GM19463 (cell line): ENCODE measurements at regions not wholly inside any gene's neighbourhood (a gene's known extent, or its start where the extent isn't known, plus 50 kb on each side); places are given as distances from the start of the nearest gene placed in this dataset.
A peak's percentile ranks its signal among the peaks of the same experiment; 100 is the strongest.
"Not testable (repeated sequence)": the region's sequence is repeated elsewhere in the genome, so short reads cannot be mapped to it uniquely, and the experiment has no call there.

Experiments used
- ATAC-seq: cut with Tn5 transposase; IDR thresholded peaks from one replicate; pipeline ENCODE4 v1.9.1; 2021; ENCODE audit warnings: mild to moderate bottlenecking, moderate library complexity; ENCODE audit not compliant: unreplicated experiment

- peak; percentile 97 for ATAC-seq
These were observed 182.5 kb upstream of the NPY2R start for GRCh38 chr4:155025762-155026457.

GRCh38 chr4:155026715-155027114 lies 181.7 kb upstream of the NPY2R start:
- ATAC-seq = no peak

- peak; percentile 81 for ATAC-seq
These were observed 175.8 kb upstream of the NPY2R start for GRCh38 chr4:155032521-155033229.

- ATAC-seq = no peak
These were observed 174.8 kb upstream of the NPY2R start for GRCh38 chr4:155033604-155034003.

- ATAC-seq = no peak
These were observed 171.4 kb upstream of the NPY2R start for GRCh38 chr4:155037031-155037430.

GRCh38 chr4:155038459-155038858 lies 170.0 kb upstream of the NPY2R start:
- ATAC-seq = no peak

DNA sequence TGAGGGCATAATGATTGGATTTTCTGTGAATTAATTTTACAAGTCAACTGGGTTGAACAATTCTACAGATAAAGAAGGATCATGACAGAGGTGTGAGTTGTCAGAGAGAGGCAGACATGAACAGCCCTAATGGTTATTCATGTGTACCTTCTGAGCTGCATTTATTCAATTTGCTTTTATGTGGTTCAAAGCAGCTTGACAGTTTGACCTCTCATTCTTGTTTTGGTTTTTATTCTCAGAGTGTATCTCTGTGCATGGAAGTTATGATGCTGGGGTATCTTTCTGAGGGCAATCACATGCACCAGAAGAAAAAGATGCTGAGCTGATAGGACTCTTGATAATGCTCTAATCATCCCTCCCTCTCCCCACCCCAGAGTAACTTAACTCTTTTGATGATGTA lies 169.3 kb upstream of the NPY2R start:
- no peak for ATAC-seq

- ATAC-seq = no peak
These were observed 168.4 kb upstream of the NPY2R start for GRCh38 chr4:155040031-155040430.

GRCh38 chr4:155042014-155042413 lies 166.4 kb upstream of the NPY2R start:
- ATAC-seq = no peak

GRCh38 chr4:155044251-155044650 lies 164.2 kb upstream of the NPY2R start:
- not testable (repeated sequence) for ATAC-seq

DNA sequence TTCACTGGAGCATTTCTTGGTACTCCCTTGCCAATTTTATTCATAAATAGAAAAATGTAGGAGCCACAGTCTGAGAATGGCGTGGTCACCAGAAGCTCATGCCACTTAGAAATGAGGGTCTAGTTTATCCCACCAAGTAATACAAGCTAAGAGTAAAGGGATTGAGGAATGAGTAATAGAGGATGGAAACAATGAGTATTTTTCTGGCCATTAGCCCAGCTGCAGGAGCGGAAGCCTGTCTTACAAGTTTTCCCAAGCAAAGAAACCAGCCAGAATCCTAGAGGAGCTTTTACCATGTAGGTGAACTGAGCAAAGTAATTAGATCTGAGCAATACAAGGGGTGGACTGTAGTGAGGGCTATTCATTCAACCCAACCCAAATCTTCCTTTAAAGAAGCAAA lies 160.7 kb upstream of the NPY2R start:
- ATAC-seq = no peak

GRCh38 chr4:155054042-155054441 lies 154.4 kb upstream of the NPY2R start:
- not testable (repeated sequence) for ATAC-seq

DNA sequence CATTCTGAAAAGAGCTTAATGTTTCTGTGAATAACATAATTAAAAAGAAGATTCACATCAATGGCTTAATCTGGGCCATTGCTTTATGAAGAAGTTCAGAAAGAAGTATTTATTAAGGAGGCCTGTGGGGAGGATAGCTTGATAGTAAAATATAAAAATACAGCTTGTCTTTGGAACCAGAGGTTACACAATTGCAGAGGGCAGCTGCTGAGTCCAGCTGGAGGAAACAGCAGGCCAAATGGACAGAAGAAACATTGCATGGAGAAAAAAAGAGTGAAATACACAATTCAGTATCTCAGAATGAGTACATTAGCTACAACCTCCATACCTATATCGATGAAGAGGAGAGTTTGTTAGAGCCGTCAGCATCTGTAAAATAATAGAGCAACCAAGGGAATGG lies 148.0 kb upstream of the NPY2R start:
- ATAC-seq = no peak

DNA sequence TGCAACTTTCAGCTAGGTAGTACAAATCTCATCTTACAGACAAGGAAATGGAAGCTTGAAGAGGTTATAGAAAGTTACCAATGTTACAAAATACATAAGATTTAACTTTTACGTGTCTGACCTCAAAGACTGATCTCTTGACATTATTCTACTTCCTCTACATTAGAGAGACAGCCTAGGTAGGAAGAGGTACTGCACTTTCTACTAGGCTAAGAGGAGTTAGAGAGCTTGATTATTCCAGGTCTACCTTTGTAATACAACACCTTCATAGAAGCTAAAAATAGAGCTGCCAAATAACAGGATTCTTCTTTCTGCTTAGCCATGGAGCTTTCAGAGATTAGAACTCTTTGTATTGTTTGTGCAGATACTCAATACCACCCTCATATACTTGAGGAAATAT lies 147.6 kb upstream of the NPY2R start:
- no peak for ATAC-seq

GRCh38 chr4:155062948-155063347 lies 145.5 kb upstream of the NPY2R start:
- no peak for ATAC-seq

DNA sequence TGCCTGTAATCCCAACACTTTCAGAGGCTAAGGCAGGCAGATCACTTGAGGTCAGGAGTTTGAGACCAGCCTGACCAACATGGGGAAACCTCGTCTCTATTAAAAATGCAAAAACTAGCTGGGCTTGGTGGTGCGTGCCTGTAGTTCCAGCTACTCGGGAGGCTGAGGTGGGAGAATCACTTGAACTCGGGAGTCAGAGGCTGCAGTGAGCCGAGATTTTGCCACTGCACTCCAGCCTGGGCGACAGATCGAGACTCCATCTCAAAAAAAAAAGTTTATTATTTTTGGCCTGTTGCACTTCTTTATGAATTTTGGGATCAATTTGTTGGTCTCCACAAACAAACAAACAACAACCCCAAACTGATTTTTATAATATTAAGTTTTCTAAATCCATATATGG lies 143.5 kb upstream of the NPY2R start:
- ATAC-seq = not testable (repeated sequence)

- no peak for ATAC-seq
These were observed 141.6 kb upstream of the NPY2R start for GRCh38 chr4:155066871-155067270.

- no peak for ATAC-seq
These were observed 136.5 kb upstream of the NPY2R start for GRCh38 chr4:155071962-155072361.

GRCh38 chr4:155072417-155072816 lies 136.0 kb upstream of the NPY2R start:
- ATAC-seq = no peak

DNA sequence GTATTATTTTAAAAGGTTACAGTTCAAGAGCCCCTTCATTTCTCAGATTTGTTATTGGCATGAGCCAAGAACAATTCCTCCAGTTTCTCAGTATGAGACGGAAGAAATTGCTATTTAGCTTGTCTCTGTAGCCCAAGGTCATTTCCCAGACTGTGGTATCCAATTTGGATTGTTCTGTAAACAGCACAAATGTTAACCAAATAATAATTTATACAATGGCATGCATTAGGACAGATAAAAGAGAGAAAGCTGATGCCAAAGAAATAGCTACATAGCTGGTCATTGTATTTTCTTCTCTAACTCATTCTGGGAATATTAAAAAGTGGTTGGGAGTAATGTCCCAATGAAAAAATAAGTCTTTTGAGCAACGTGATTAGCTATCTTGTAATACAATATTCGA lies 134.6 kb upstream of the NPY2R start:
- ATAC-seq = no peak

DNA sequence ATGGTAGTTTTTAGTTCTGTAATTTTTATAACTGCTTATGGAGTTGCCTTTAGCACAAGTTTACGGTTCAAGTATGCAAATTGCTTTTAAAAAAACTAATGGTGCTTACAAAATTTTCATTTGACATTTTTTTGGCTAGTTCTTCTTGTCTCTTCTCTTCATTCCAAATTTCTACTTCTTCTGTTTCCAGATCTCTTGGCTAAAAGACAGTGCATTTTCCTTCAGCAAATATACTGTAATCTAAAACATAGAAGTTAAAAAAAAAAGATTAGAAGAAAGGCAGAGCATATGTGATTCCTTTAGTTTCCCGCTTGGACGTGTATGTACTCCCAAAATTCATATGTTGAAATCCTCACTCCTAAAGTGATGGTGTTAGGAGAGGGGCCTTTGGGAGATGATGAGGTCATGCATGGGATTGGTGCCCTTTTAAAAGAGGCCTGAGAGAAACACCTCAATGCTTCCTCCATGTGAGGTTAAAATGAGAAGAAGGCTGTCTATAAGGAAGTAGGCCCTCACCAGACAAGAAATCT lies 132.1 kb upstream of the NPY2R start:
- ATAC-seq = no peak

- no peak for ATAC-seq
These were observed 130.8 kb upstream of the NPY2R start for GRCh38 chr4:155077452-155078229.
